ENCODE measurements at regions not wholly inside any gene's neighbourhood (a gene's known extent, or its start where the extent isn't known, plus 50 kb on each side); places are given as distances from the start of the nearest gene placed in this dataset.

GRCh38 chr12:13627536-13627935 is 353.9 kb downstream of the GRIN2B start:
- no peak overlapping the region for H3K4me3 ChIP-seq (ENCODE audit: low read depth, low read length)
- DNase-seq (ENCODE audit: low read depth), result no peak
- TF ChIP-seq CTCF (IDR thresholded peaks at IDR 0.05; ENCODE audit: insufficient read depth, low read depth, low read length, missing control alignments), result no peak

- DNase-seq (ENCODE audit: low read depth), result no peak
- H3K4me3 ChIP-seq (ENCODE audit: low read depth, low read length), result no peak overlapping the region
- TF ChIP-seq CTCF (IDR thresholded peaks at IDR 0.05; ENCODE audit: insufficient read depth, low read depth, low read length, missing control alignments), result no peak
Observed at GRCh38 chr12:13613297-13613696, 368.1 kb downstream of the GRIN2B start.

- DNase-seq (ENCODE audit: low read depth), result no peak
- no peak overlapping the region for H3K4me3 ChIP-seq (ENCODE audit: low read depth, low read length)
- TF ChIP-seq CTCF (IDR thresholded peaks at IDR 0.05; ENCODE audit: insufficient read depth, low read depth, low read length, missing control alignments), result no peak
Observed at GRCh38 chr12:13609894-13610679, 371.3 kb downstream of the GRIN2B start.

- no peak for TF ChIP-seq CTCF (IDR thresholded peaks at IDR 0.05; ENCODE audit: insufficient read depth, low read depth, low read length, missing control alignments)
- H3K4me3 ChIP-seq (ENCODE audit: low read depth, low read length), result no peak overlapping the region
- no peak for DNase-seq (ENCODE audit: low read depth)
Observed at GRCh38 chr12:13606290-13606689, 375.1 kb downstream of the GRIN2B start.

GRCh38 chr12:13603953-13604352 is 377.4 kb downstream of the GRIN2B start:
- TF ChIP-seq CTCF (IDR thresholded peaks at IDR 0.05; ENCODE audit: insufficient read depth, low read depth, low read length, missing control alignments), result no peak
- H3K4me3 ChIP-seq (ENCODE audit: low read depth, low read length), result no peak overlapping the region
- no peak for DNase-seq (ENCODE audit: low read depth)

GRCh38 chr12:13602172-13602571 is 379.2 kb downstream of the GRIN2B start:
- no peak for TF ChIP-seq CTCF (IDR thresholded peaks at IDR 0.05; ENCODE audit: insufficient read depth, low read depth, low read length, missing control alignments)
- H3K4me3 ChIP-seq (ENCODE audit: low read depth, low read length), result no peak overlapping the region
- DNase-seq (ENCODE audit: low read depth), result no peak

GRCh38 chr12:13599176-13599575 is 382.2 kb downstream of the GRIN2B start:
- DNase-seq (ENCODE audit: low read depth), result no peak
- TF ChIP-seq CTCF (IDR thresholded peaks at IDR 0.05; ENCODE audit: insufficient read depth, low read depth, low read length, missing control alignments), result no peak

More at GRCh38 chr12:13599176-13599575, 382.2 kb downstream of the GRIN2B start:
- H3K4me3 ChIP-seq (ENCODE audit: low read depth, low read length), result no peak overlapping the region
